K562 (cell line): ENCODE measurements at regions not wholly inside any gene's neighbourhood (a gene's known extent, or its start where the extent isn't known, plus 50 kb on each side); places are given as distances from the start of the nearest gene placed in this dataset.

ENCODE experiments used
- ATAC-seq: fragments of 200-7000 bp; cut with Tn5 transposase; 3 replicates; pipeline ENCODE4 v1.9.1; 2020; ENCODE audit warnings: moderate library complexity
- BruUV-seq: library from RNA; stranded (reverse); fragments of 400-500 nt; replicated peaks from 2 replicates; lab custom pipeline; 2021; lab: Mats Ljungman, UMichigan
- CTCF ChIA-PET: fragments of 300-600 bp; formaldehyde crosslinking; extraction: SDS; loops from one replicate; lab custom pipeline; 2021; ENCODE audit warnings: low intra/inter-chr PET ratio; lab: Yijun Ruan, JAX
- POLR2A ChIA-PET: fragments of 300-600, 350-650 bp; sonication (Branson Sonifier 250); formaldehyde crosslinking; extraction: SDS; loops from one replicate; lab custom pipeline; 2021; ENCODE audit warnings: antibody characterized with exemption, inconsistent platforms; lab: Yijun Ruan, JAX
- DNase-seq, 4 experiments: peaks; one replicate each; pipeline versions ENCODE4 v3.0.0 to v3.0.0-alpha.2; 2011 to 2018; ENCODE audit warnings: low spot score in 3 of 4, mixed read lengths in 3 of 4; ENCODE audit errors: extremely low read depth in 1 of 4
- FAIRE-seq: peaks from 2 replicates; lab custom pipeline; 2011; peaks lifted over from hg19 to GRCh38; lab: Jason Lieb, UNC
- H2AFZ ChIP-seq: 2 replicates; pipeline ENCODE4 v1.6.0; 2011; ENCODE audit warnings: low read depth, low read length, control low read depth, inconsistent platforms
- H3K27ac ChIP-seq: fragments of 200-600 bp; 3 replicates; pipeline ENCODE4 v1.8.0; 2011; ENCODE audit warnings: low read depth, mild to moderate bottlenecking, control low read depth, inconsistent platforms, low read length, moderate library complexity, mixed read lengths; ENCODE audit errors: extremely low read depth
- H3K27me3 ChIP-seq, 2 experiments: fragments of 300-600 bp in 1 of 2; 2 replicates in 1 of 2; 3 replicates in 1 of 2; pipeline versions ENCODE4 v1.6.0 to v1.8.0; 2011; ENCODE audit warnings: inconsistent platforms in 2 of 2, low read length in 2 of 2, mild to moderate bottlenecking in 1 of 2, mixed read lengths in 1 of 2, moderate library complexity in 1 of 2; ENCODE audit not compliant: control insufficient read depth in 2 of 2, insufficient read depth in 2 of 2
- H3K36me3 ChIP-seq: fragments of 300-600 bp; 3 replicates; pipeline ENCODE4 v1.8.0; 2011; ENCODE audit warnings: mild to moderate bottlenecking, low read length, inconsistent platforms; ENCODE audit not compliant: control insufficient read depth, insufficient read depth
- H3K4me1 ChIP-seq, 2 experiments: fragments of 200-600 bp in 1 of 2; replicated peaks in 1 of 2; 2 replicates in 1 of 2; 3 replicates in 1 of 2; pipeline versions ENCODE4 v1.5.1 to v1.8.0; 2011; ENCODE audit warnings: inconsistent platforms in 2 of 2, low read length in 2 of 2, mild to moderate bottlenecking in 1 of 2, mixed read lengths in 1 of 2, moderate library complexity in 1 of 2; ENCODE audit not compliant: control insufficient read depth in 2 of 2, insufficient read depth in 2 of 2
- H3K4me2 ChIP-seq: 2 replicates; pipeline ENCODE4 v1.6.1; 2011; ENCODE audit warnings: low read length, control low read depth, inconsistent platforms, mixed read lengths; ENCODE audit not compliant: insufficient read depth
- H3K4me3 ChIP-seq: fragments of 200-600 bp; sonication (generic), shearing (Covaris generic); 2 replicates; pipeline ENCODE4 v1.5.1; 2016; ENCODE audit warnings: control low read depth, inconsistent platforms
- H3K79me2 ChIP-seq: fragments of 200-600 bp; 3 replicates; pipeline ENCODE4 v1.8.0; 2011; ENCODE audit warnings: low read length, inconsistent platforms; ENCODE audit not compliant: control insufficient read depth, insufficient read depth
- H3K9ac ChIP-seq, 2 experiments: 2 replicates each; pipeline versions ENCODE4 v1.6.0 to v1.6.1; 2011; ENCODE audit warnings: low read depth in 2 of 2, low read length in 2 of 2, control low read depth in 1 of 2, inconsistent platforms in 1 of 2, mild to moderate bottlenecking in 1 of 2, mixed read lengths in 1 of 2; ENCODE audit not compliant: insufficient read depth in 1 of 2
- H3K9me1 ChIP-seq: one replicate; pipeline ENCODE4 v1.6.0; 2011; ENCODE audit warnings: inconsistent platforms, mild to moderate bottlenecking, low read length, moderate library complexity; ENCODE audit not compliant: control insufficient read depth, insufficient read depth
- H3K9me3 ChIP-seq: replicated peaks from 2 replicates; pipeline ENCODE4 v1.5.1; 2011; ENCODE audit warnings: low read depth, low read length, inconsistent platforms; ENCODE audit not compliant: control insufficient read depth, insufficient read depth
- H4K20me1 ChIP-seq: replicated peaks from 2 replicates; pipeline ENCODE4 v1.6.1; 2011; ENCODE audit warnings: low read length, inconsistent platforms, mixed read lengths; ENCODE audit not compliant: control insufficient read depth, insufficient read depth
- ASH1L ChIP-seq: fragments of 450-650 bp; IDR thresholded peaks from 2 replicates; pipeline ENCODE4 v1.6.1; 2018; ENCODE audit warnings: borderline replicate concordance, mild to moderate bottlenecking, low read depth; ENCODE audit not compliant: partially characterized antibody
- BACH1 ChIP-seq: fragments of 200-800 bp; sonication (Bioruptor generic); IDR thresholded peaks from 2 replicates; pipeline ENCODE4 v1.6.1; 2016; ENCODE audit warnings: missing genetic modification characterization, missing compliant biosample characterization
- EP400 ChIP-seq: fragments of 450-650 bp; IDR thresholded peaks from 2 replicates; pipeline ENCODE4 v1.6.1; 2017; ENCODE audit warnings: antibody characterized with exemption, mild to moderate bottlenecking, moderate library complexity
- ESRRB ChIP-seq: fragments of 250-450 bp; sonication (Bioruptor Pico); IDR thresholded peaks from 2 replicates; pipeline ENCODE4 v1.5.0; 2020; ENCODE audit warnings: mild to moderate bottlenecking, moderate library complexity, borderline replicate concordance
- HNRNPLL ChIP-seq: fragments of 200-400 bp; formaldehyde crosslinking; IDR thresholded peaks from 2 replicates; pipeline ENCODE4 v1.6.1; 2017; ENCODE audit warnings: low read length, low read depth, mild to moderate bottlenecking; ENCODE audit not compliant: poor library complexity, severe bottlenecking
- KDM4B ChIP-seq, 2 experiments: fragments of 450-650 bp in 1 of 2; sonication (generic) in 1 of 2; IDR thresholded peaks; 2 replicates each; pipeline ENCODE4 v1.6.1; 2016 to 2017; ENCODE audit warnings: borderline replicate concordance in 2 of 2, antibody characterized with exemption in 1 of 2, low read depth in 1 of 2, mild to moderate bottlenecking in 1 of 2
- KLF13 ChIP-seq: fragments of 450-650 bp; IDR thresholded peaks from 2 replicates; pipeline ENCODE4 v1.6.1; 2016; ENCODE audit warnings: missing genetic modification characterization, low read depth, mild to moderate bottlenecking, missing compliant biosample characterization, moderate library complexity, borderline replicate concordance
- SIN3A ChIP-seq, 2 experiments: fragments of 150-350 bp in 1 of 2; IDR thresholded peaks; 2 replicates each; pipeline ENCODE4 v1.6.1; 2011 to 2016; ENCODE audit warnings: borderline replicate concordance in 2 of 2, low read depth in 2 of 2, low read length in 2 of 2, mild to moderate bottlenecking in 2 of 2, moderate library complexity in 2 of 2; ENCODE audit not compliant: control insufficient read depth in 1 of 2
- SMAD3 ChIP-seq: fragments of 450-650 bp; formaldehyde crosslinking; conservative IDR thresholded peaks from 2 replicates; pipeline ENCODE4 v1.4.0; 2020; ENCODE audit warnings: mild to moderate bottlenecking
- SRSF3 ChIP-seq: fragments of 200-400 bp; formaldehyde crosslinking; IDR thresholded peaks from 2 replicates; pipeline ENCODE4 v1.6.1; 2016; ENCODE audit warnings: mild to moderate bottlenecking, low read length, moderate library complexity; ENCODE audit not compliant: insufficient read depth
- TEAD1 ChIP-seq, 2 experiments: fragments of 450-650 bp in 1 of 2; sonication (generic) in 1 of 2; formaldehyde crosslinking; IDR thresholded peaks; 2 replicates each; pipeline versions ENCODE4 v1.4.0 to v1.8.0; 2020 to 2022; ENCODE audit warnings: mild to moderate bottlenecking in 2 of 2, missing genetic modification reagents in 1 of 2
- THRA ChIP-seq: fragments of 450-650 bp; IDR thresholded peaks from 2 replicates; pipeline ENCODE4 v1.6.1; 2017; ENCODE audit warnings: mild to moderate bottlenecking, moderate library complexity
- ZBTB17 ChIP-seq: fragments of 450-650 bp; formaldehyde crosslinking; IDR thresholded peaks from 2 replicates; pipeline ENCODE4 v1.4.0; 2020; ENCODE audit warnings: mild to moderate bottlenecking
- ZKSCAN3 ChIP-seq: fragments of 250-450 bp; sonication (Bioruptor Pico); IDR thresholded peaks from 2 replicates; pipeline ENCODE4 v1.4.0; 2020
- ZNF347 ChIP-seq: fragments of 450-650 bp; formaldehyde crosslinking; IDR thresholded peaks from 2 replicates; pipeline ENCODE4 v1.4.0; 2020; ENCODE audit warnings: low read depth, mild to moderate bottlenecking, moderate library complexity
- ZNF668 ChIP-seq: fragments of 250-450 bp; sonication (Bioruptor Pico); IDR thresholded peaks from 2 replicates; pipeline ENCODE4 v1.8.0; 2022; ENCODE audit warnings: mild to moderate bottlenecking, inconsistent platforms
- ZNF780A ChIP-seq: fragments of 250-450 bp; sonication (Bioruptor Pico); IDR thresholded peaks from 2 replicates; pipeline ENCODE4 v1.5.0; 2021; ENCODE audit warnings: mild to moderate bottlenecking
- WGBS: fragments of 100-300 bp; shearing (Covaris generic); methylation state at CpG from one replicate; pipeline ENCODE4 v1.1.6; 2016; ENCODE audit warnings: low coverage, mixed read lengths; ENCODE audit not compliant: insufficient coverage; ENCODE audit errors: missing lambda C conversion rate; 5-methylcytosine and 5-hydroxymethylcytosine counted together
- in situ Hi-C: fragments of 300-500 bp; cut with MboI; formaldehyde crosslinking; loops from 4 replicates; pipeline ENCODE4 v1.15.0; 2018; ENCODE audit warnings: inconsistent platforms, mixed read lengths
- intact Hi-C: fragments of 100-400 bp; cut with micrococcal nuclease; formaldehyde crosslinking; loops from 2 replicates; pipeline ENCODE4 v1.14.2; 2022
- TF ChIP-seq, protein P1 (sequence below): fragments of 450-650 bp; IDR thresholded peaks from one replicate; pipeline ENCODE4 v1.6.1; 2018; ENCODE audit warnings: mild to moderate bottlenecking, moderate library complexity; ENCODE audit not compliant: partially characterized antibody
- TF ChIP-seq, protein P2 (sequence below): IDR thresholded peaks from 2 replicates; pipeline ENCODE4 v1.6.1; 2016; ENCODE audit warnings: missing genetic modification characterization, missing compliant biosample characterization

DNA sequence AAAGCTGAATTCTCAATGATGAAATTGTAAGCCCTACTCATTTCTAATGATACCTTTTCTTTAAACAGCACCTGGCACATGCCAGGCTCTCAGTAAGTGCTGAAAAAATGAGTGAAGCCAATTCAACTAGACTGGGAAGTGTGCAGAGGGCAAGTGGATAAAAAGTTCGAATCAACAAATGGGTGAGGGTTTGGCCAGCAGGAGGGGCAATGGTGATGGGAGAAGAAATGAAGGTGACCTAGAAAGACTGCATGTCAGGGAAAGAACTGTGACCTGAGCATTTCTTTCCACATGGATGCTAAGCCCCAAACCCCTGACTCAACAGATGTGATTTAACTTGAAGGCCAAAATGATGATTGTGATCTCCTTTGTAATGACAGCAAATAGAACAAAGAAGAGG lies 54.6 kb downstream of the DKK1 start:
- Histone ChIP-seq H3K36me3 (no peaks in the 10 kb centered on the region), H3K4me1 (no peaks in the 10 kb centered on the region), H3K27ac (no peak overlapping the region), H3K9ac (no peak overlapping the region), H3K79me2 (no peaks in the 10 kb centered on the region), H3K9me1 (no peaks in the 10 kb centered on the region), H3K27me3 (no peaks in the 10 kb centered on the region), H3K4me2 (no peak overlapping the region), H4K20me1 (no peaks in the 10 kb centered on the region), H2AFZ (no peak overlapping the region), H3K9me3 (no peaks in the 10 kb centered on the region; the same call in 1 of the 2 replicates), H3K4me3 (no peak overlapping the region)
- BruUV-seq = no TSS peak
- FAIRE-seq (no peak), DNase-seq (no peak), ATAC-seq (no peak)
- ChIA-PET POLR2A (no interaction called here), CTCF (no interaction called here)
- WGBS = 7% methylated on average over 1 of the region's 1 CpG
- intact Hi-C loops = no loop called here
- in situ Hi-C loops = no loop called here
- TF ChIP-seq ZKSCAN3 (CRISPR knock-in tag) (no peak), ASH1L (no peak), ZNF780A (CRISPR knock-in tag) (no peak), SRSF3 (no peak), SIN3A (IDR thresholded peaks at IDR 0.05; ENCODE audit: borderline replicate concordance in 2 of 2, control insufficient read depth in 1 of 2, low read depth in 2 of 2, low read length in 2 of 2) (no peak), KDM4B (IDR thresholded peaks at IDR 0.05; ENCODE audit: borderline replicate concordance in 2 of 2, low read depth in 1 of 2) (no peak), TEAD1 (CRISPR knock-in tag; IDR thresholded peaks at IDR 0.05) (no peak), HNRNPLL (no peak), SMAD3 (CRISPR knock-in tag) (no peak), ZNF347 (CRISPR knock-in tag) (no peak), ESRRB (no peak), EP400 (no peak), THRA (no peak), ZNF668 (CRISPR knock-in tag) (no peak), BACH1 (tag) (no peak), KLF13 (tag) (no peak), ZBTB17 (CRISPR knock-in tag) (no peak)
- TF ChIP-seq, protein P1, sequence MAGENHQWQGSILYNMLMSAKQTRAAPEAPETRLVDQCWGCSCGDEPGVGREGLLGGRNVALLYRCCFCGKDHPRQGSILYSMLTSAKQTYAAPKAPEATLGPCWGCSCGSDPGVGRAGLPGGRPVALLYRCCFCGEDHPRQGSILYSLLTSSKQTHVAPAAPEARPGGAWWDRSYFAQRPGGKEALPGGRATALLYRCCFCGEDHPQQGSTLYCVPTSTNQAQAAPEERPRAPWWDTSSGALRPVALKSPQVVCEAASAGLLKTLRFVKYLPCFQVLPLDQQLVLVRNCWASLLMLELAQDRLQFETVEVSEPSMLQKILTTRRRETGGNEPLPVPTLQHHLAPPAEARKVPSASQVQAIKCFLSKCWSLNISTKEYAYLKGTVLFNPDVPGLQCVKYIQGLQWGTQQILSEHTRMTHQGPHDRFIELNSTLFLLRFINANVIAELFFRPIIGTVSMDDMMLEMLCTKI = no peak
- TF ChIP-seq, protein P2, sequence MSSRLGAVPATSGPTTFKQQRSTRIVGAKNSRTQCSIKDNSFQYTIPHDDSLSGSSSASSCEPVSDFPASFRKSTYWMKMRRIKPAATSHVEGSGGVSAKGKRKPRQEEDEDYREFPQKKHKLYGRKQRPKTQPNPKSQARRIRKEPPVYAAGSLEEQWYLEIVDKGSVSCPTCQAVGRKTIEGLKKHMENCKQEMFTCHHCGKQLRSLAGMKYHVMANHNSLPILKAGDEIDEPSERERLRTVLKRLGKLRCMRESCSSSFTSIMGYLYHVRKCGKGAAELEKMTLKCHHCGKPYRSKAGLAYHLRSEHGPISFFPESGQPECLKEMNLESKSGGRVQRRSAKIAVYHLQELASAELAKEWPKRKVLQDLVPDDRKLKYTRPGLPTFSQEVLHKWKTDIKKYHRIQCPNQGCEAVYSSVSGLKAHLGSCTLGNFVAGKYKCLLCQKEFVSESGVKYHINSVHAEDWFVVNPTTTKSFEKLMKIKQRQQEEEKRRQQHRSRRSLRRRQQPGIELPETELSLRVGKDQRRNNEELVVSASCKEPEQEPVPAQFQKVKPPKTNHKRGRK = no peak
